Chondrocyte (in vitro differentiated cells): ENCODE measurements at regions not wholly inside any gene's neighbourhood (a gene's known extent, or its start where the extent isn't known, plus 50 kb on each side); places are given as distances from the start of the nearest gene placed in this dataset.

Experiments
- DNase-seq: peaks from one replicate; pipeline ENCODE4 v3.0.0; 2021; ENCODE audit warnings: mixed read lengths, low spot score
- H3K27ac Mint-ChIP-seq: one replicate; pipeline ENCODE4 v1.8.0; 2021; ENCODE audit warnings: mild to moderate bottlenecking, moderate library complexity, mixed read lengths; ENCODE audit not compliant: unreplicated experiment
- H3K27me3 Mint-ChIP-seq: 2 replicates; pipeline ENCODE4 v1.8.0; 2021; ENCODE audit warnings: low read depth, mixed read lengths
- H3K36me3 Mint-ChIP-seq: 2 replicates; pipeline ENCODE4 v1.8.0; 2021; ENCODE audit warnings: low read depth, mixed read lengths
- H3K4me1 Mint-ChIP-seq: 2 replicates; pipeline ENCODE4 v1.8.0; 2021; ENCODE audit warnings: low read depth, mild to moderate bottlenecking, mixed read lengths
- H3K4me3 Mint-ChIP-seq: one replicate; pipeline ENCODE4 v1.8.0; 2021; ENCODE audit warnings: mild to moderate bottlenecking, moderate library complexity, mixed read lengths; ENCODE audit not compliant: unreplicated experiment
- H3K9me3 Mint-ChIP-seq: 2 replicates; pipeline ENCODE4 v1.8.0; 2021; ENCODE audit warnings: low read depth, mixed read lengths
- TF ChIP-seq, protein P1 (sequence below): fragments of 200-600 bp; sonication (generic); IDR thresholded peaks from 2 replicates; pipeline ENCODE4 v1.5.0; 2021; ENCODE audit warnings: antibody characterized with exemption, mild to moderate bottlenecking, moderate library complexity

DNA sequence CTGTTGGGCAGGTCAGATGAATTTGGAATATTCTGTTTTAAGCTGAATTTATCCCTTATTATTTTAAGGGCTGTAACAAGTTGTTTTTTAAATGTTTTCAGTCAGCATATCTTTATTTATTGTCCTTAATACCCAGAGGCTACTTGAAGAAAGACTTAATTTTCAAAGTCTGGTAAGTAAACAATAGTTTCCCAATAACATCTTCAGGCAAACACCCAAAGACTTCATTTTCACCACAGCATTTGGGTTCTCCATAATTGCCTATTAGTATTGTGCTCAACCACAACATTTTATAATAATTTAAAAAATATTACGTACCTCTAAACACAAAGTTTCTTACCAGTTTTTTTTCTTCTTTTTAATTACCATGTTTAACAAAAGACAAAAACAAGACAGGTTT is 60.0 kb upstream of the MKLN1 start:
- Mint-ChIP-seq H3K4me3 (no peak overlapping the region), H3K4me1 (no peaks in the 10 kb centered on the region), H3K27me3 (peaks cover 18% of the 10 kb centered on the region), H3K36me3 (no peaks in the 10 kb centered on the region), H3K27ac (no peak overlapping the region), H3K9me3 (no peaks in the 10 kb centered on the region)
- TF ChIP-seq, protein P1, sequence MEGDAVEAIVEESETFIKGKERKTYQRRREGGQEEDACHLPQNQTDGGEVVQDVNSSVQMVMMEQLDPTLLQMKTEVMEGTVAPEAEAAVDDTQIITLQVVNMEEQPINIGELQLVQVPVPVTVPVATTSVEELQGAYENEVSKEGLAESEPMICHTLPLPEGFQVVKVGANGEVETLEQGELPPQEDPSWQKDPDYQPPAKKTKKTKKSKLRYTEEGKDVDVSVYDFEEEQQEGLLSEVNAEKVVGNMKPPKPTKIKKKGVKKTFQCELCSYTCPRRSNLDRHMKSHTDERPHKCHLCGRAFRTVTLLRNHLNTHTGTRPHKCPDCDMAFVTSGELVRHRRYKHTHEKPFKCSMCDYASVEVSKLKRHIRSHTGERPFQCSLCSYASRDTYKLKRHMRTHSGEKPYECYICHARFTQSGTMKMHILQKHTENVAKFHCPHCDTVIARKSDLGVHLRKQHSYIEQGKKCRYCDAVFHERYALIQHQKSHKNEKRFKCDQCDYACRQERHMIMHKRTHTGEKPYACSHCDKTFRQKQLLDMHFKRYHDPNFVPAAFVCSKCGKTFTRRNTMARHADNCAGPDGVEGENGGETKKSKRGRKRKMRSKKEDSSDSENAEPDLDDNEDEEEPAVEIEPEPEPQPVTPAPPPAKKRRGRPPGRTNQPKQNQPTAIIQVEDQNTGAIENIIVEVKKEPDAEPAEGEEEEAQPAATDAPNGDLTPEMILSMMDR, result no peak
- DNase-seq, result no peak

DNA sequence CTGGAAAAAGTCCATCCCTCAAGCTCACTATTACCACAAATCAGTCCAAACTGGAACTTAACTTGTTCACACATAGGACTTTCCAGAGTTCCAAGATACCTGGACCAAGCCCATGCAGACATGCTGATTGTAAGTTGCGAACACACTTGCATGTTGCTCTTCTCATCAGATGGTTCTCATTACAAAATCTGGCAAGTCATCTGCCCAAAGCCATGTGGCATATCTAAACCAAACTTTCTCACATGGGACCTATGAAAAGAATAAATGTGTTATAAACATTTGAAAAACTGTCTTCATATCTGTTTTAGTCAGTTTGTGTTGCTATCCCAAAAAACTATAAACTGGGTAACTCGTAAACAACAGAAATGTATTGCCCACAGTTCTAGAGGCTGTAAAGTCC is 58.8 kb upstream of the MKLN1 start:
- TF ChIP-seq, protein P1, result no peak
- DNase-seq, result no peak
- no peaks in the 10 kb centered on the region for H3K36me3 Mint-ChIP-seq
- H3K9me3 Mint-ChIP-seq, result no peaks in the 10 kb centered on the region
- no peaks in the 10 kb centered on the region for H3K4me1 Mint-ChIP-seq
- no peak overlapping the region for H3K27ac Mint-ChIP-seq
- no peak overlapping the region for H3K4me3 Mint-ChIP-seq
- peaks cover 17% of the 10 kb centered on the region for H3K27me3 Mint-ChIP-seq

DNA sequence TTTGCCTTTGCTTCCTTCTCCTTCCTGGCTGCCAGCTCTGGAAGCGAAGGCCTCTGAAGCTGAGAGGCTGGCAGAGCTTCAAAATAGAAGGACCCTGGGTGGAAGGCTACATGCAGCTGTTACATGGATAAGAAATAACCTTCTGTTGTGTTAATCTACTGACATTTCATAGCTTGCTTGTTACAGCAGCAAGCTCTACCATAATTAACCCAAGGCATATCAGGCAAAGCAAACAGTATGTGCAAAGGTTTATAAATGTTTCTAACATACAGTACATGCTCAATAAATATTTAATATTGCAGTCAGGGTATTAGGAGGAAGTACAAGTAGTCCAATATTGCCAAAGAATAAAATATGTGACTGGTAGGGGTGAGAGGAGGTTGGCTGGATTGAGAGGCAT is 55.6 kb upstream of the MKLN1 start:
- Mint-ChIP-seq H3K27ac (no peak overlapping the region), H3K4me3 (no peak overlapping the region), H3K9me3 (no peaks in the 10 kb centered on the region), H3K36me3 (no peaks in the 10 kb centered on the region), H3K4me1 (no peaks in the 10 kb centered on the region), H3K27me3 (peaks cover 15% of the 10 kb centered on the region)
- TF ChIP-seq, protein P1, result no peak
- no peak for DNase-seq

DNA sequence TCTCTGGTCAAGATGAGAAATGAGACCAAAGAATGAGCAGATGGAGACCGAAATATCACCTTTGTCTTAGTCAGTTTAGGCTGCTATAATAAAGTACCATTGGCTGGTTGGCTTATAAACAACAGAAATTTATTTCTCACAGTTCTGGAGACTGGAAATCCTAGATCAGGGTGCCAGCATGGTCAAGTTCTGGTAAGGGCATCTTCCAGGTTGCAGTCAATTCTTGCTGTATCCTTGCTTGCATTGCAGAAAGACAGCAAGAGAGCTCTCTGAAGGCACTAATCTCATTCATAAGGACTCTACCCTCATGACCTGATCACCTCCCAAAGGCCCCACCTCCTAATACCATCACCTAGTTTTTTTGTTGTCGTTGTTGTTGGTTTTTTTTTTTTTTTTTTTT is 52.7 kb upstream of the MKLN1 start:
- Mint-ChIP-seq H3K27me3 (peaks cover 10% of the 10 kb centered on the region), H3K4me1 (no peaks in the 10 kb centered on the region), H3K36me3 (no peaks in the 10 kb centered on the region), H3K4me3 (no peak overlapping the region), H3K9me3 (peaks cover 4% of the 10 kb centered on the region), H3K27ac (no peak overlapping the region)
- TF ChIP-seq, protein P1, result no peak
- no peak for DNase-seq

DNA sequence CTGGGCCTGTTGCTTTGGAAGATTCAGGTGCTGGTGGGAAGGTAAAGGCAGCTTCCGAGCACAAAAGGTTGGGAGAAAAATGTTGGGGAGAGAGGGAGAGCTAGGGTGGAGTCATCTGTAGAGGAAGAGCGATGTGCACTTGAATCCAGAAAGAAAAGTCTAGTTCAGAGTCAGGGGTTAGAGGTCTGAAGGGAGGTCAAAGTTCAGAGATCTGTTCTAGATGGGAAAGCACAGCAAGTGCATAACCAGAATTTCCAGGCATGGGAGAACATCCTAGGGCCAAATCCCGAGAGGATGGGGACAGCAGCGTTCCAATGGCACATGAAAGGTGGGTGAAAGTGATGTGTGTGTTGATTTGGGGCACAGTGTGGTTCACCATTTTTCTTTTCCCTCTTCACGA is 51.5 kb upstream of the MKLN1 start:
- Mint-ChIP-seq H3K9me3 (peaks cover 5% of the 10 kb centered on the region), H3K4me1 (no peaks in the 10 kb centered on the region), H3K4me3 (no peak overlapping the region), H3K27ac (no peak overlapping the region), H3K36me3 (no peaks in the 10 kb centered on the region), H3K27me3 (peaks cover 10% of the 10 kb centered on the region)
- no peak for DNase-seq
- TF ChIP-seq, protein P1, result no peak
